LNCaP clone FGC (cell line): ENCODE measurements at regions not wholly inside any gene's neighbourhood (a gene's known extent, or its start where the extent isn't known, plus 50 kb on each side); places are given as distances from the start of the nearest gene placed in this dataset.

Experiments used
- DNase-seq: peaks from one replicate; pipeline ENCODE4 v3.0.0-alpha.2; 2011; ENCODE audit warnings: low read depth
- H3K4me3 ChIP-seq: 2 replicates; pipeline ENCODE4 v1.5.1; 2011; ENCODE audit warnings: mild to moderate bottlenecking, low read depth, low read length, control low read depth
- TF ChIP-seq, protein P1 (sequence below): IDR thresholded peaks from 2 replicates; pipeline ENCODE4 v1.5.1; 2012; ENCODE audit warnings: mild to moderate bottlenecking; ENCODE audit not compliant: control insufficient read depth, insufficient read depth; ENCODE audit errors: extremely low read depth

DNA sequence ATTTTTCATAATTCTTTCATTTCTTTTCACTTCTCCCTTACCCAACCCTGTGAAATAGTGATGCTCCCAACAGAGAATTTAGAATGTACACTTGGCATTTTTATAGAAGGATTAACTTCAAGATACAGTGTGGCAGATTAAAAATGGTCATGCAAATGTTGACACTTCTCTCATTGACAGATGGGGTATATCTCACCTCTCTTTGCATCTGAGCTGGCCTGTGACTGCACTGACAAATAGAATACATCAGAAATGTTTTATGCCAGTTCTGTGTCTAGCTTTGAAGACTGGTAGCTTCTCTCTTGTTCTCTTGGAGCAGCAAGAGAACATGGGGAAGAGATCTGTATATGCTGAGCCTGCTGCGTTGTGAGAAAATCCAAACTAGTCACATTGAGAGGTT, 949.6 kb downstream of the CDH11 start:
- DNase-seq = no peak
- TF ChIP-seq, protein P1, sequence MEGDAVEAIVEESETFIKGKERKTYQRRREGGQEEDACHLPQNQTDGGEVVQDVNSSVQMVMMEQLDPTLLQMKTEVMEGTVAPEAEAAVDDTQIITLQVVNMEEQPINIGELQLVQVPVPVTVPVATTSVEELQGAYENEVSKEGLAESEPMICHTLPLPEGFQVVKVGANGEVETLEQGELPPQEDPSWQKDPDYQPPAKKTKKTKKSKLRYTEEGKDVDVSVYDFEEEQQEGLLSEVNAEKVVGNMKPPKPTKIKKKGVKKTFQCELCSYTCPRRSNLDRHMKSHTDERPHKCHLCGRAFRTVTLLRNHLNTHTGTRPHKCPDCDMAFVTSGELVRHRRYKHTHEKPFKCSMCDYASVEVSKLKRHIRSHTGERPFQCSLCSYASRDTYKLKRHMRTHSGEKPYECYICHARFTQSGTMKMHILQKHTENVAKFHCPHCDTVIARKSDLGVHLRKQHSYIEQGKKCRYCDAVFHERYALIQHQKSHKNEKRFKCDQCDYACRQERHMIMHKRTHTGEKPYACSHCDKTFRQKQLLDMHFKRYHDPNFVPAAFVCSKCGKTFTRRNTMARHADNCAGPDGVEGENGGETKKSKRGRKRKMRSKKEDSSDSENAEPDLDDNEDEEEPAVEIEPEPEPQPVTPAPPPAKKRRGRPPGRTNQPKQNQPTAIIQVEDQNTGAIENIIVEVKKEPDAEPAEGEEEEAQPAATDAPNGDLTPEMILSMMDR = no peak
- H3K4me3 ChIP-seq = no peak overlapping the region

DNA sequence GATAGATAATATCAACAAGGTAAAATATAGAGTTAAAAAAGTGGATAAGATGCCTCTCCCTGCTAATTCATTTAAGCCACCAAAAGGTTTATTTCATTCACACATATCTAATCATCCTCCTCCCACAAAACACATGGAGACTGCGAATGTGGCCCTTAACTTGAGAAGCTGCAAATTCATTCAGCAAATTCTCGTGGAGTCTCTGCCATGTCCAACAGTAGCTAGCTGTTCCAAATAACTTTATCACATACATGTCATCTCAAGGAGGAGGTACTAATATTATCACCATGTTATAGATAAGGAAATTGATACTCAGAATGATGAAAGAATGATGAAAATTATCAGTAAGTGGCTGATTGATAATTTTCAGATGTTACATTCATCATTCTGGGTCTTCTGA, 950.2 kb downstream of the CDH11 start:
- H3K4me3 ChIP-seq = no peak overlapping the region
- no peak for DNase-seq
- TF ChIP-seq, protein P1 = no peak

DNA sequence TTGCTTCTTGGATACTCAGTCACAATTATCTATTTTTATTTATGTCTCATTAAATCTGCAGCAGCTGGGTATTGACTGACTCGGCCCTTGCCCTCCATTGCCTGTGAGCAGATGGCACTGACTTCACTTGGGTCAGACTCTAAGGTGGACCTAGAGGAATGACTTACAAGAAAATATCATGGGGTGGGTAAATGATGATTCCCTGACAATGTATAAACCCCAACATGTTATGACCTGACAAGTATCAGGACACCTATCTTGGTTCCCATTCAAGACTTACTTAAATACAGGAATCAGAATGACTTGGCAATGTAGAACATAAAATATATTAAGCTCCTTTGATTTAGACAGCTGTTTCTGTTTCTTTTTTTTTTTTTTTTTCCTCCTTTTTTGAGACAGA, 953.5 kb downstream of the CDH11 start:
- DNase-seq = no peak
- H3K4me3 ChIP-seq = no peak overlapping the region

DNA sequence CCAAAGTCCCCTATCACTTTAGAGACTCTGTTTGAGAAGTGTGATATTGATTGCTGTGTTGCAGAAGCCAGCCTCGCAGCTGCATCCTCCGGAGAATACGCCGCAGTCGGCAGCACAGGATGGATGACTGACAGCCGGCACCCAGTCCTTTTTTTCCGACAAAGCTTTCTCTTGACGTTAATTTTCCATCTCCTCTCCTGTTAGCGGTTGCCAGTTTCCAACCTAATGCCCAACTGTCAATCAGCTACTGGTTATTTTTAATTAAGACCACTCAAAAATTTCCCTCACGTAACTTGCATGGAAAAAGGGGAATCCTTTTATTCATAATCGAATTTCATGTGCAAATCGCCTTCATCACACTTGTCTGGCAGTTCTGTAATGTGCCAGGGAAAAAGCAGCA, 953.9 kb downstream of the CDH11 start:
- no peak for DNase-seq

More for the DNA sequence above, 953.5 kb downstream of the CDH11 start:
- TF ChIP-seq, protein P1 = no peak

DNA sequence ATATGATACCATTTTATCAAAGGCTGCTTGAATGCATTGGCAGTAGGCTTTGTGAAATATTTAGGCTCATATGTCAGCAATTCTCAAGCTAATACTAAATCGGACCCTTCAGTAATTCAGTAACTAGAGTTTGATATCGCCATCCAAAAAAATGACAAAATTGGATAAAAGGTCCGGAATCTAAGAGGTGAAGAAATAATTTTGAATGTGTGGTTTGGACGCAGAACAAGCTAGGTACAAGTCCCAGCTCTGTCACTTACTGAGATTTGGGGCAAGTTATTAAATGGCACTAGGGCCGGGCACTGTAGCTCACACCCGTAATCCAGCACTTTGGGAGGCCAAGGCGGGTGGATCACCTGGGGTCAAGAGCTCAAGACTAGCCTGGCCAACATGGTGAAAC, 956.5 kb downstream of the CDH11 start:
- TF ChIP-seq, protein P1 = no peak
- no peak for DNase-seq
- H3K4me3 ChIP-seq = no peak overlapping the region

More for the DNA sequence above, 953.9 kb downstream of the CDH11 start:
- no peak overlapping the region for H3K4me3 ChIP-seq
- TF ChIP-seq, protein P1 = no peak

DNA sequence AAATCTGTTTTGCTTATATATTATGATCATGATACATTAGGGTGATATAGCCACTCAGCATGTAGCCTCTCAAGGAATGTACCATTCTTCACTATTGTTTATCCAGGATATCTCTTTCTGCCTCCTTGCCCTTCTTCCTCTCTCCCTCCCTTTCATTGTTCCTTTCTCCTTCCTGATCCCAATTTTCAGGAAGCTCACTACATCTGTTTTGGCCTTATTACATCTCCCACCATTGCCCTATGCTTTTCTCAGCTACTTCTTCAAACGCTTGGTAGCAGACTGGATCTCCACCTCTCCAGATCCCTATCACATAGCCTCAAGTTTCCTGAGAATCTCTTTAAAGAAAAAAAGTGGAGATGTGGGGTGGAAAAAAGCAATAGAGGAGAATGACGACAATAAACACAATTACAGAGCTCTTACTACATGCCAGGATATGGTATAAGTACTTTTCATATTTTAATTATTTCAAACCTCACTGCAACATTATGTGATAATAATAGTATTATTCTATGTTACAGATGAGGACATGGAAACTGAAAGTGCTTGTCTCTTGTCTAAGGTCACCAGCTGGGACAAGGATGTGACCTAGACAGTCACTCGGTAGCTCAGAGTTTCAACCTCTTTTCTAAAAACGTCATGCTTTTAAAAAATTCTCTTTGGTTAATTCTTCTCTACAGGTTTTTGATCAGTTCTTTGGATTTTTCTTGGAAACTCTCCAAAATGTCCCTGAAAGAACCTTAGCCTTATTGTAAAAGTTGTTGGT, 959.1 kb downstream of the CDH11 start:
- DNase-seq = no peak
- TF ChIP-seq, protein P1 = no peak
- no peak overlapping the region for H3K4me3 ChIP-seq

DNA sequence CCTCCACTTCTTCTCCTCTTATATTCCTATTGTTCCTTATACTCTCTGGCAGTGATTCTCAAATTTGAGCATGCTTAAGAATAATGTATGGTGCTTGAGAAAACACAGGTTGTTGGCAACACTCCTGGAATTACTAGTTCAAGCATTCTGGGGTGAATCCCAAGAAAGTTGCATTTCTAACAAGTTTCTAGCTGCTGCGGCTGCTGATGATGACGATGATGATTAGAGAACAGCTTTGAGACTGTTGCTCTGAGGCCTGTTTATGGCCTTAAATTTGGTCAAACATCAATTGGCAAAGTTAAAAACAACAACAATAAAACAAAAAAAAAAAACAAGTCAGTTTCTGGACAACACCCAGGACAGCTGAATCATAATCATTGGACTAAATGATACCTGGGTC, 961.9 kb downstream of the CDH11 start:
- TF ChIP-seq, protein P1 = no peak
- no peak for DNase-seq
- H3K4me3 ChIP-seq = no peak overlapping the region
